ENCODE measurements at regions not wholly inside any gene's neighbourhood (a gene's known extent, or its start where the extent isn't known, plus 50 kb on each side); places are given as distances from the start of the nearest gene placed in this dataset.
"Not testable (repeated sequence)": the region's sequence is repeated elsewhere in the genome, so short reads cannot be mapped to it uniquely, and the experiment has no call there.

DNA sequence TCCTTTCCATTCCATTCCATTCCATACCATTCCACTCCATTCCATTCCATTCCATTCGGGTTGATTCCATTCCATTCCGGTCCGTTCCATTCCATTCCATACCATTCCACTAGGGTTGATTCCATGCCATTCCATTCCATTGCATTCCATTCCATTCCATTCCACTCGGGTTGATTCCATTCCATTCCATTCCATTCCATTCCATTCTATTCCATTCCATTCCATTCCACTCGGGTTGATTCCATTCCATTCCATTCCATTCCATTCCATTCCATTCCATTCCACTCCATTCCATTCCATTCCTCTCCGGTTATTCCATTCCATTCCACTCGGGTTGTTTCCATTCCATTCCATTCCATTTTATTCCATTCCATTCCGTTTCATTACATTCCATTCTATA is 153.4 kb downstream of the CWH43 start:
- TF ChIP-seq, protein P1, sequence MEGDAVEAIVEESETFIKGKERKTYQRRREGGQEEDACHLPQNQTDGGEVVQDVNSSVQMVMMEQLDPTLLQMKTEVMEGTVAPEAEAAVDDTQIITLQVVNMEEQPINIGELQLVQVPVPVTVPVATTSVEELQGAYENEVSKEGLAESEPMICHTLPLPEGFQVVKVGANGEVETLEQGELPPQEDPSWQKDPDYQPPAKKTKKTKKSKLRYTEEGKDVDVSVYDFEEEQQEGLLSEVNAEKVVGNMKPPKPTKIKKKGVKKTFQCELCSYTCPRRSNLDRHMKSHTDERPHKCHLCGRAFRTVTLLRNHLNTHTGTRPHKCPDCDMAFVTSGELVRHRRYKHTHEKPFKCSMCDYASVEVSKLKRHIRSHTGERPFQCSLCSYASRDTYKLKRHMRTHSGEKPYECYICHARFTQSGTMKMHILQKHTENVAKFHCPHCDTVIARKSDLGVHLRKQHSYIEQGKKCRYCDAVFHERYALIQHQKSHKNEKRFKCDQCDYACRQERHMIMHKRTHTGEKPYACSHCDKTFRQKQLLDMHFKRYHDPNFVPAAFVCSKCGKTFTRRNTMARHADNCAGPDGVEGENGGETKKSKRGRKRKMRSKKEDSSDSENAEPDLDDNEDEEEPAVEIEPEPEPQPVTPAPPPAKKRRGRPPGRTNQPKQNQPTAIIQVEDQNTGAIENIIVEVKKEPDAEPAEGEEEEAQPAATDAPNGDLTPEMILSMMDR (IDR thresholded peaks at IDR 0.05) = not testable (repeated sequence)
- TF ChIP-seq POLR2A (IDR thresholded peaks at IDR 0.05) = not testable (repeated sequence)

Data from body of pancreas (tissue), 4 donors.